GM23248 (cell line): ENCODE measurements at regions not wholly inside any gene's neighbourhood (a gene's known extent, or its start where the extent isn't known, plus 50 kb on each side); places are given as distances from the start of the nearest gene placed in this dataset.

Source experiments
- EZH2 ChIP-seq: fragments of 200-600 bp; sonication (generic); IDR thresholded peaks from 2 replicates; pipeline ENCODE4 v1.6.1; 2018; ENCODE audit warnings: antibody characterized with exemption, mild to moderate bottlenecking; ENCODE audit not compliant: insufficient read depth, poor library complexity, severe bottlenecking
- EZH2phosphoT487 ChIP-seq: fragments of 200-600 bp; sonication (generic); IDR thresholded peaks from 2 replicates; pipeline ENCODE4 v1.6.1; 2018; ENCODE audit warnings: antibody characterized with exemption, moderate library complexity, mild to moderate bottlenecking, low read depth; ENCODE audit not compliant: insufficient read depth

GRCh38 chr5:2184563-2185540 lies 302.1 kb upstream of the IRX4 start:
- TF ChIP-seq EZH2phosphoT487 (no peak), EZH2 (no peak)
